Lung (tissue), 11 donors: ENCODE measurements at regions not wholly inside any gene's neighbourhood (a gene's known extent, or its start where the extent isn't known, plus 50 kb on each side); places are given as distances from the start of the nearest gene placed in this dataset.
A peak's percentile ranks its signal among the peaks of the same experiment; 100 is the strongest.

Source experiments
- ATAC-seq: fragments of 200-7000 bp; cut with Tn5 transposase; one replicate; pipeline ENCODE4 v1.9.1; 2020; ENCODE audit warnings: moderate number of reproducible peaks; ENCODE audit not compliant: insufficient read depth, low FRiP score
- DNase-seq, 3 donors: peaks; one replicate each; pipeline ENCODE4 v3.0.0-alpha.2; 2013 to 2017
- H3K27ac ChIP-seq, 2 donors: one replicate each; pipeline ENCODE4 v1.5.1; 2013; ENCODE audit warnings: mild to moderate bottlenecking in 2 of 2, moderate library complexity in 2 of 2, control low read depth in 1 of 2, inconsistent platforms in 1 of 2, low read depth in 1 of 2, low read length in 1 of 2
- H3K27me3 ChIP-seq, 3 donors: one replicate each; pipeline ENCODE4 v1.5.1; 2013; ENCODE audit warnings: low read length in 2 of 3; ENCODE audit not compliant: control insufficient read depth in 3 of 3, insufficient read depth in 3 of 3
- H3K36me3 ChIP-seq, 4 donors: one replicate each; pipeline ENCODE4 v1.5.1; 2013; ENCODE audit warnings: low read length in 4 of 4, mild to moderate bottlenecking in 1 of 4, moderate library complexity in 1 of 4; ENCODE audit not compliant: control insufficient read depth in 4 of 4, insufficient read depth in 4 of 4
- H3K4me1 ChIP-seq, 5 donors: one replicate each; pipeline ENCODE4 v1.5.1; 2013; ENCODE audit warnings: low read length in 5 of 5, mild to moderate bottlenecking in 2 of 5, moderate library complexity in 1 of 5; ENCODE audit not compliant: control insufficient read depth in 5 of 5, insufficient read depth in 5 of 5
- H3K4me3 ChIP-seq: one replicate; pipeline ENCODE4 v1.5.1; 2013; ENCODE audit warnings: mild to moderate bottlenecking, control low read depth, moderate library complexity
- H3K9ac ChIP-seq, 2 donors: one replicate each; pipeline ENCODE4 v1.5.1; 2013; ENCODE audit warnings: low read length in 2 of 2, control low read depth in 1 of 2; ENCODE audit not compliant: insufficient read depth in 1 of 2
- H3K9me3 ChIP-seq, 4 donors: one replicate each; pipeline ENCODE4 v1.5.1; 2013; ENCODE audit warnings: low read length in 3 of 4, mild to moderate bottlenecking in 1 of 4, moderate library complexity in 1 of 4; ENCODE audit not compliant: control insufficient read depth in 4 of 4, insufficient read depth in 3 of 4
- WGBS, 2 donors: extraction: QIAGEN DNeasy Blood & Tissue Kit; methylation state at CpG; one replicate each; pipeline ENCODE4 v1.1.7; 2013; 5-methylcytosine and 5-hydroxymethylcytosine counted together
- TF ChIP-seq, protein P1 (sequence below): IDR thresholded peaks from 2 replicates; pipeline ENCODE4 v1.5.1; 2012; ENCODE audit warnings: mild to moderate bottlenecking; ENCODE audit errors: control extremely low read depth, extremely low read depth
- donor health status: control.
- donor health status: control.
- donor health status: Bipolar disorder and iron deficiency.
- donor health status: healthy.
- donor health status: DM: yes; HTN: yes; CAD: no.

DNA sequence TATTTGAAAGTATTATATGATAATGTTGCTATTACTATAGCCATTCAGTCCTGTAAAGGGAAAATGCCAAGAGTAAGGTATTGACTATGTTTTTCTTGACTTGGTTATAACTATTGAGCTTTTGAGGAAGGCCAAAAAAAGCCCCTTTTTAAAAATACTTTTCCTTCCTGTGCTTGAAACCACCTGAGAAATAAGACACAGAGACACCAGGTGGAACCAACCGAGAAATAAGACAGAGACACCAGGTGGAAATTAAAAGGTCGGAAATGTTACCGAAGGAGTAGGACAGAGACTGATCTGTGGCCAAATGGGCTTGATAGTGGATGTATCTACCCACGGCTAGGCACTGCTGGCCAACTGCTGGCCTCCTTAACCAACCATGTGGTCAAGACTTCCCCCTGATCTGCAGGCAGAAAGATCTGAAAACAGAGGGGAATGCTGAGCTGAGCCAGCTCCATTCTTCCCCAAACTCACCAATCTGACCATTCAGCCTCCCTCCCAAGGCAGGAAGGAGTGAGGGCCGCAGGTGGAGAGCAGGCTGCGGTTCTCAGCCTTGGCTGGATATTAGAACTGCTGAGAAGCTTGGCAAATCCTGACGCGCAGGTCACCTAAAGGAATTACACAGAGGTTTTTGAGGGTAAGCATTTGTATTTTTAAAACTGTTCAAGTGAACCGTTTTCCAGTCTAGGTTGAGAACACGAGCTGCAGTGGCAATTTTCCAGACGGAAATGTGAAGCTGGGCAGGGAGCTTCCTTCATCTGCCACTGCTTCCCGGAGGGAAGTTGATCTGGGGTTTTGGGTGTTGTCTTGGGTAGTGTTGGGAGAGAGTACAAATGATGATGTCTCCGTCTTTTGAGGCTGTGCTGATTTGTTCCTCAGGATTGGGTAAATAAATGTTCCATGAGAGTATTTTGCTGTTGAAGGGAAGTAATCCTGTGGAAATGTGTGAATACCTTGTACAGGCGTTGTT lies 121.7 kb upstream of the EXOC2 start:
- Histone ChIP-seq H3K27me3 (no peaks in the 10 kb centered on the region), H3K4me1 (peaks cover 0 to 10% (median 4%) of the 10 kb centered on the region in 5 donors), H3K36me3 (no peaks in the 10 kb centered on the region), H3K9ac (no peak overlapping the region), H3K27ac (no peak overlapping the region), H3K4me3 (no peak overlapping the region), H3K9me3 (no peaks in the 10 kb centered on the region)
- 72 to 83% methylated on average over 14 of the region's 14 CpGs for WGBS, 2 donors
- ATAC-seq (no peak), DNase-seq (no peak)
- TF ChIP-seq, protein P1, sequence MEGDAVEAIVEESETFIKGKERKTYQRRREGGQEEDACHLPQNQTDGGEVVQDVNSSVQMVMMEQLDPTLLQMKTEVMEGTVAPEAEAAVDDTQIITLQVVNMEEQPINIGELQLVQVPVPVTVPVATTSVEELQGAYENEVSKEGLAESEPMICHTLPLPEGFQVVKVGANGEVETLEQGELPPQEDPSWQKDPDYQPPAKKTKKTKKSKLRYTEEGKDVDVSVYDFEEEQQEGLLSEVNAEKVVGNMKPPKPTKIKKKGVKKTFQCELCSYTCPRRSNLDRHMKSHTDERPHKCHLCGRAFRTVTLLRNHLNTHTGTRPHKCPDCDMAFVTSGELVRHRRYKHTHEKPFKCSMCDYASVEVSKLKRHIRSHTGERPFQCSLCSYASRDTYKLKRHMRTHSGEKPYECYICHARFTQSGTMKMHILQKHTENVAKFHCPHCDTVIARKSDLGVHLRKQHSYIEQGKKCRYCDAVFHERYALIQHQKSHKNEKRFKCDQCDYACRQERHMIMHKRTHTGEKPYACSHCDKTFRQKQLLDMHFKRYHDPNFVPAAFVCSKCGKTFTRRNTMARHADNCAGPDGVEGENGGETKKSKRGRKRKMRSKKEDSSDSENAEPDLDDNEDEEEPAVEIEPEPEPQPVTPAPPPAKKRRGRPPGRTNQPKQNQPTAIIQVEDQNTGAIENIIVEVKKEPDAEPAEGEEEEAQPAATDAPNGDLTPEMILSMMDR = no peak

DNA sequence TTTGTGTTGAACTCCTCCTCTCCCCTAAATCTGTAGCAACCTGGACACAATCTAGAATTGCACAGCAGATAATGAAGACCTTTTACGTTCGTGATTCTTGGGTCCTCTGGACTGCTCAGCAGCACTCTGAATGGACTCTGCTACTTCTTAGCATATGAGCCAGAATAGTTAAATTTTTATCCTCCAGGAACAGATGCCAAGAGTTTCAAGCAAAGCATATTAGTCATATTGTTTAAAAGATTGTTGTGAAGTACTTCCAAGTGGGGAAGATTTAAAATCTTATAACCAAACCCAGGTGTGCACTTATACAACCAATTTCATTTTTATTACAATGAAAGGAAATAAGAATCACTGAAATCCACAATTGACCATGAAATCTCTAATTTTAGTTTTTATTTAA lies 118.9 kb upstream of the EXOC2 start:
- WGBS, 2 donors = 89 to 91% methylated on average over 2 of the region's 2 CpGs
- Histone ChIP-seq H3K4me3 (no peak overlapping the region), H3K4me1 (peaks cover 0 to 10% (median 0%) of the 10 kb centered on the region in 5 donors), H3K27me3 (no peaks in the 10 kb centered on the region), H3K27ac (no peak overlapping the region), H3K9ac (no peak overlapping the region), H3K9me3 (no peaks in the 10 kb centered on the region), H3K36me3 (no peaks in the 10 kb centered on the region)
- TF ChIP-seq, protein P1 = no peak
- DNase-seq = peak in 1 of 3 donors; percentile 35
- ATAC-seq = no peak

GRCh38 chr6:811191-811590 lies 118.3 kb upstream of the EXOC2 start:
- Histone ChIP-seq H3K36me3 (no peaks in the 10 kb centered on the region), H3K9me3 (no peaks in the 10 kb centered on the region), H3K4me1 (peaks cover 0 to 6% (median 0%) of the 10 kb centered on the region in 5 donors), H3K27me3 (no peaks in the 10 kb centered on the region), H3K9ac (no peak overlapping the region), H3K27ac (no peak overlapping the region), H3K4me3 (no peak overlapping the region)
- ATAC-seq (no peak), DNase-seq (no peak)
- TF ChIP-seq, protein P1 = no peak
- 91 to 97% methylated on average over 1 of the region's 1 CpG for WGBS, 2 donors
